Heart left ventricle (tissue), 16 donors: ENCODE measurements at regions not wholly inside any gene's neighbourhood (a gene's known extent, or its start where the extent isn't known, plus 50 kb on each side); places are given as distances from the start of the nearest gene placed in this dataset.

Experiments used
- ATAC-seq, 4 donors: fragments of 200-7000 bp; cut with Tn5 transposase; one replicate each; pipeline ENCODE4 v1.9.1; 2020 to 2022; ENCODE audit warnings: moderate library complexity in 4 of 4, mild to moderate bottlenecking in 3 of 4, moderate number of reproducible peaks in 1 of 4
- DNase-seq, 5 donors: peaks; one replicate each; pipeline ENCODE4 v3.0.0-alpha.2; 2020
- H3K27ac ChIP-seq, 12 donors: fragments of 200-600 bp; sonication (generic) in 4 of 12; one replicate each; pipeline versions ENCODE4 v1.5.0 to v1.8.0; 2016 to 2022; ENCODE audit warnings: mild to moderate bottlenecking in 2 of 12
- H3K27me3 ChIP-seq, 9 donors: fragments of 200-600 bp; sonication (generic) in 2 of 9; one replicate each; pipeline versions ENCODE4 v1.5.1 to v1.8.0; 2016 to 2022; ENCODE audit warnings: mild to moderate bottlenecking in 3 of 9
- H3K36me3 ChIP-seq, 9 donors: fragments of 200-600 bp; sonication (generic) in 2 of 9; one replicate each; pipeline versions ENCODE4 v1.5.0 to v1.8.0; 2018 to 2022; ENCODE audit warnings: mild to moderate bottlenecking in 2 of 9
- H3K4me1 ChIP-seq, 12 donors: fragments of 200-600 bp; sonication (generic) in 4 of 12; one replicate each; pipeline versions ENCODE4 v1.5.0 to v1.8.0; 2016 to 2022; ENCODE audit warnings: mild to moderate bottlenecking in 3 of 12
- H3K4me3 ChIP-seq, 12 donors: fragments of 200-600 bp; sonication (generic) in 4 of 12; one replicate each; pipeline versions ENCODE4 v1.5.0 to v1.8.0; 2017 to 2022; ENCODE audit warnings: mild to moderate bottlenecking in 9 of 12, moderate library complexity in 4 of 12
- H3K9me3 ChIP-seq, 12 donors: fragments of 200-600 bp; sonication (generic) in 4 of 12; one replicate each; pipeline versions ENCODE4 v1.5.0 to v1.8.0; 2016 to 2022; ENCODE audit warnings: mild to moderate bottlenecking in 1 of 12
- CTCF ChIP-seq, 12 donors: fragments of 200-600 bp; sonication (generic) in 4 of 12; IDR thresholded peaks; one replicate each; pipeline versions ENCODE4 v1.5.0 to v1.8.0; 2018 to 2022; ENCODE audit warnings: antibody characterized with exemption in 12 of 12, mild to moderate bottlenecking in 5 of 12
- POLR2A ChIP-seq, 2 donors: fragments of 450-650 bp; IDR thresholded peaks; one replicate each; pipeline ENCODE4 v1.6.1; 2017; ENCODE audit warnings: antibody characterized with exemption in 2 of 2, mild to moderate bottlenecking in 2 of 2, moderate library complexity in 2 of 2
- WGBS, 4 donors: extraction: QIAGEN DNeasy Blood & Tissue Kit in 2 of 4; methylation state at CpG; one replicate each; pipeline versions ENCODE4 v1.1.5 to v1.1.7; 2013 to 2018; 5-methylcytosine and 5-hydroxymethylcytosine counted together
- intact Hi-C, 10 donors: fragments of 100-400 bp; cut with DNase I; formaldehyde crosslinking; loops; one replicate each; pipeline versions ENCODE4 v1.11.1 to v1.14.2; 2022
- donor health status: ischemic (EF 13 %, LVEDD 7.1; RV severe dilation, severe dysfunction).
- donor health status: healthy with polysubstance abuse.
- donor health status: DM: no; HTN: yes; CAD: no.
- donor health status: DM: no; HTN: no; CAD: no.
- donor health status: ischemic (EF 25% LVEDD 6.9; RV normal size, moderate dysfunction).
- donor health status: ischemic (EF 25% LVEDD 5.7; RV mildly dilated, moderate dysfunction).
- donor health status: healthy.
- donor health status: DM: yes; HTN: yes; CAD: no.
- donor health status: ischemic (EF 35%, LVEDD 5.7; RV mildly dilated, moderate dysfunction).
- donor health status: nonischemic (EF 11% LVEDD 7.7; RV severe dilation, severe dysfunction).
- donor health status: DM: yes; HTN: yes; CAD: no.
- donor health status: PGD.
- donor health status: ischemic (EF 29% LVEDD 5.4; RV normal size, mild dysfunction).
- donor health status: nonischemic (EF 23%, LVEDD 6.1; RV moderate dilation, normal function).

DNA sequence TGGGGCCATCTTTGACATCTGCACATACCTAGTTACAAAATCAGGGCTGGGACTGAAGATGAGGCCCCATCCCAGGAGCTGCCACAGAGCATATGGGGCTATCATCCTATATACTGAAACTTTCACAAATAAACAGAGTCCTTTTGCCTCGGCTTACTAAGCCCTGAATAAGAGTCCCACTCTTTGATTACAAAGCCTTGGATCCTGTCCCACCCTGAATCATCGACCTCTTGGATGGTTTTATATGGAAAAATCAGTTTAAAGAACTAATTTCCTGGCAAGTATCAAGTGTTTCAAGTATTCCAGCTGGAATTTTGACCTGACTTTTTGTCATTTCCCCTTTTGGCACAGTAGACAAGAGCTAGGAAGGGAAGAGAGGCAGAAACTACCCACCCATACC lies 331.3 kb upstream of the FRG2C start:
- TF ChIP-seq POLR2A (IDR thresholded peaks at IDR 0.05) (no peak), CTCF (IDR thresholded peaks at IDR 0.05) (no peak)
- intact Hi-C loops, result no loop called here
- Histone ChIP-seq H3K4me1 (peaks cover 0 to 9% (median 0%) of the 10 kb centered on the region in 12 donors), H3K9me3 (no peaks in the 10 kb centered on the region), H3K4me3 (no peak overlapping the region), H3K36me3 (no peaks in the 10 kb centered on the region), H3K27ac (no peak overlapping the region), H3K27me3 (no peaks in the 10 kb centered on the region)
- ATAC-seq, result no peak
- WGBS, 4 donors, result 9 to 49% (median 29%) methylated on average over 2 of the region's 2 CpGs
- DNase-seq, result no peak

- H3K27ac ChIP-seq, result peak overlapping the region in 1 of 12 donors; percentile 48
- peak; percentile 62 to 82 (median 76) for ATAC-seq
- 78 to 85% (median 84%) methylated on average over 3 of the region's 3 CpGs for WGBS, 4 donors
- peaks cover 0 to 9% (median 0%) of the 10 kb centered on the region in 12 donors for H3K4me1 ChIP-seq
- TF ChIP-seq CTCF (IDR thresholded peaks at IDR 0.05) (no peak), POLR2A (IDR thresholded peaks at IDR 0.05) (no peak)
- intact Hi-C loops, result no loop called here
- H3K9me3 ChIP-seq, result no peaks in the 10 kb centered on the region
- no peaks in the 10 kb centered on the region for H3K27me3 ChIP-seq
- no peak for DNase-seq
- no peak overlapping the region for H3K4me3 ChIP-seq
- H3K36me3 ChIP-seq, result no peaks in the 10 kb centered on the region
These were observed 329.8 kb upstream of the FRG2C start for GRCh38 chr3:75334299-75334698.

GRCh38 chr3:75337226-75337900 lies 326.8 kb upstream of the FRG2C start:
- H3K9me3 ChIP-seq, result no peaks in the 10 kb centered on the region
- peaks cover 0 to 19% (median 8%) of the 10 kb centered on the region in 12 donors for H3K4me1 ChIP-seq
- no peak for DNase-seq
- H3K27ac ChIP-seq, result no peak overlapping the region
- ATAC-seq, result no peak
- 53 to 71% (median 65%) methylated on average over 3 of the region's 3 CpGs for WGBS, 4 donors
- no peak overlapping the region for H3K4me3 ChIP-seq
- no peaks in the 10 kb centered on the region for H3K36me3 ChIP-seq
- TF ChIP-seq POLR2A (IDR thresholded peaks at IDR 0.05), result no peak
- no peak for TF ChIP-seq CTCF (IDR thresholded peaks at IDR 0.05)
- no peaks in the 10 kb centered on the region for H3K27me3 ChIP-seq
- intact Hi-C loops, result no loop called here

- TF ChIP-seq POLR2A (IDR thresholded peaks at IDR 0.05) (no peak), CTCF (IDR thresholded peaks at IDR 0.05) (no peak)
- WGBS, 4 donors, result 91 to 100% (median 94%) methylated on average over 3 of the region's 3 CpGs
- intact Hi-C loops, result no loop called here
- Histone ChIP-seq H3K4me3 (no peak overlapping the region), H3K27me3 (no peaks in the 10 kb centered on the region), H3K9me3 (no peaks in the 10 kb centered on the region), H3K27ac (no peak overlapping the region), H3K4me1 (peaks cover 0 to 17% (median 8%) of the 10 kb centered on the region in 12 donors), H3K36me3 (no peaks in the 10 kb centered on the region)
- no peak for ATAC-seq
- no peak for DNase-seq
These were observed 325.8 kb upstream of the FRG2C start for GRCh38 chr3:75338342-75338741.
